ENCODE measurements at regions not wholly inside any gene's neighbourhood (a gene's known extent, or its start where the extent isn't known, plus 50 kb on each side); places are given as distances from the start of the nearest gene placed in this dataset.

GRCh38 chr2:21404827-21405625 lies 281.3 kb downstream of the TDRD15 start:
- Histone ChIP-seq H3K9ac (ENCODE audit: low read depth, low read length) (no peak overlapping the region), H3K36me3 (ENCODE audit: insufficient read depth, low read length) (no peaks in the 10 kb centered on the region), H3K4me1 (ENCODE audit: control insufficient read depth, insufficient read depth, low read length) (no peaks in the 10 kb centered on the region), H3K4me3 (ENCODE audit: low read length) (no peak overlapping the region), H3K27me3 (ENCODE audit: control insufficient read depth, insufficient read depth, low read length) (no peaks in the 10 kb centered on the region), H3K9me3 (replicated peaks; ENCODE audit: low read length) (no peaks in the 10 kb centered on the region), H3K4me2 (ENCODE audit: low read length) (no peak overlapping the region)

DNA sequence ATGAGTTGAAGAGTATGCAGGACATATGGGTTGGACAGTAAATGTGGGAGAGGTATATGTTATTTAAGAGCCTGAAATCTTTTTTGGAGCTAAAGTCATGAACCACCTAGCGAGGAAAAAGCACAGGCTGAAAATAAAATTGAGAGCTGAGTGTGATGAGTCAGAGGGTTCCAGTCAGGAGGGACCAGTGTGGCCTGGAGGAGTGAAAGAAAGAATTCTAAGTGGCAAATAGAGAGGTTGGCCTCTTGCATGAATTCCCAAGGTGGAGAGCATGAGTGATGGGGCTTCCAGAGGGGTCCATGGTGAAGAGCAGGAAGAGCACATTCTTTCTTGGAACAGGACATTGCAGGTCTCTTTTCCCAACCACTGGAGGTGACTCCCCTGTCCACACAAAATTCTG lies 282.6 kb downstream of the TDRD15 start:
- Histone ChIP-seq H3K36me3 (ENCODE audit: insufficient read depth, low read length) (no peaks in the 10 kb centered on the region), H3K9me3 (replicated peaks; ENCODE audit: low read length) (no peaks in the 10 kb centered on the region), H3K27me3 (ENCODE audit: control insufficient read depth, insufficient read depth, low read length) (no peaks in the 10 kb centered on the region), H3K9ac (ENCODE audit: low read depth, low read length) (no peak overlapping the region), H3K4me1 (ENCODE audit: control insufficient read depth, insufficient read depth, low read length) (no peaks in the 10 kb centered on the region), H3K4me3 (ENCODE audit: low read length) (no peak overlapping the region), H3K4me2 (ENCODE audit: low read length) (no peak overlapping the region)

- no peak overlapping the region for H3K4me3 ChIP-seq (ENCODE audit: low read length)
- no peak overlapping the region for H3K4me2 ChIP-seq (ENCODE audit: low read length)
- no peaks in the 10 kb centered on the region for H3K27me3 ChIP-seq (ENCODE audit: control insufficient read depth, insufficient read depth, low read length)
- no peak overlapping the region for H3K9ac ChIP-seq (ENCODE audit: low read depth, low read length)
- H3K36me3 ChIP-seq (ENCODE audit: insufficient read depth, low read length), result no peaks in the 10 kb centered on the region
- H3K9me3 ChIP-seq (replicated peaks; ENCODE audit: low read length), result no peaks in the 10 kb centered on the region
- H3K4me1 ChIP-seq (ENCODE audit: control insufficient read depth, insufficient read depth, low read length), result no peaks in the 10 kb centered on the region
Measured at GRCh38 chr2:21406911-21407310, 283.1 kb downstream of the TDRD15 start.

DNA sequence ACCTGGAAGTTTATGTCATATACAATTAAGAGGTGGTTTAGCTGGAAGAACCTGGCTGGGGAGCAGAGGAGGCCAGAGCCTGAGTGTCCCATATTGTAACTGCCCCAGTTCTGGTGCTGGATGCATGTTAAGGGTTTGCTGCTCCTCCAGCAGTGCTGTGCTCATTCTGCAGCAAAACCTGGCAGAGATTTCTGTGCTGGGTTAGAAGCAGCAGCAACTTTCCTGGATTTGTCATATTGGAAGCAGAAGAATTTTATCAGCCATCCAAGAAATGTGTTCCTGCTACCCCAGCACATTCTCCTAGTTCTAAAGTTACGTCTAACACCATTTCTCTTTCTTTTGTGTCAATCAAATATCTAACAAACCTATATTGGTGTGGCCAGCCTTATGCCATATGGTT lies 284.1 kb downstream of the TDRD15 start:
- no peaks in the 10 kb centered on the region for H3K4me1 ChIP-seq (ENCODE audit: control insufficient read depth, insufficient read depth, low read length)
- no peaks in the 10 kb centered on the region for H3K27me3 ChIP-seq (ENCODE audit: control insufficient read depth, insufficient read depth, low read length)
- H3K4me2 ChIP-seq (ENCODE audit: low read length), result no peak overlapping the region
- no peaks in the 10 kb centered on the region for H3K36me3 ChIP-seq (ENCODE audit: insufficient read depth, low read length)
- no peak overlapping the region for H3K4me3 ChIP-seq (ENCODE audit: low read length)
- H3K9ac ChIP-seq (ENCODE audit: low read depth, low read length), result no peak overlapping the region
- no peaks in the 10 kb centered on the region for H3K9me3 ChIP-seq (replicated peaks; ENCODE audit: low read length)

GRCh38 chr2:21411741-21412140 lies 288.0 kb downstream of the TDRD15 start:
- no peaks in the 10 kb centered on the region for H3K36me3 ChIP-seq (ENCODE audit: insufficient read depth, low read length)
- H3K9ac ChIP-seq (ENCODE audit: low read depth, low read length), result no peak overlapping the region
- H3K9me3 ChIP-seq (replicated peaks; ENCODE audit: low read length), result peaks cover 3% of the 10 kb centered on the region
- no peaks in the 10 kb centered on the region for H3K27me3 ChIP-seq (ENCODE audit: control insufficient read depth, insufficient read depth, low read length)
- no peak overlapping the region for H3K4me2 ChIP-seq (ENCODE audit: low read length)
- no peaks in the 10 kb centered on the region for H3K4me1 ChIP-seq (ENCODE audit: control insufficient read depth, insufficient read depth, low read length)
- no peak overlapping the region for H3K4me3 ChIP-seq (ENCODE audit: low read length)

GRCh38 chr2:21412944-21413443 lies 289.2 kb downstream of the TDRD15 start:
- Histone ChIP-seq H3K9ac (ENCODE audit: low read depth, low read length) (no peak overlapping the region), H3K9me3 (replicated peaks; ENCODE audit: low read length) (peaks cover 3% of the 10 kb centered on the region), H3K27me3 (ENCODE audit: control insufficient read depth, insufficient read depth, low read length) (no peaks in the 10 kb centered on the region), H3K36me3 (ENCODE audit: insufficient read depth, low read length) (no peaks in the 10 kb centered on the region), H3K4me1 (ENCODE audit: control insufficient read depth, insufficient read depth, low read length) (no peaks in the 10 kb centered on the region), H3K4me2 (ENCODE audit: low read length) (no peak overlapping the region), H3K4me3 (ENCODE audit: low read length) (no peak overlapping the region)

DNA sequence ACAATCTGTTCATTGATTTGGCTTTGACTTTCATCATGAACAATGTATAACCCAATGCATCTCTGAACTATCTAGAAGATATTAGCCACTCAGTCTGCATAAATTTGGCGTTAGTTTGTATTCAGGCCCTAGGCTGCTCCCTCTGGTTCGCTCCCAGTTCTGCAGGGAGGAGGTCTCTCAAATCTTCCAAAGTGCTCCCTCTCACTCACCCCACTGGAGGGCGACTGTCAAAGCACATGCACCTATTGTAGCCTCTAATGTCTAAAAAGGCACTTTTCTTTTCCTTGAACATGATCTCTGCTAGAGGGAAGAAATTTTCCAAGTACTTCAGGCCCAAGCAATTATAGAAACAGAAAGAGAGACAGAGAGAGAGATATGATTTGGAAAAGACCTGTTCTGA lies 291.5 kb downstream of the TDRD15 start:
- H3K9me3 ChIP-seq (replicated peaks; ENCODE audit: low read length), result peaks cover 3% of the 10 kb centered on the region
- no peak overlapping the region for H3K4me3 ChIP-seq (ENCODE audit: low read length)
- H3K36me3 ChIP-seq (ENCODE audit: insufficient read depth, low read length), result no peaks in the 10 kb centered on the region
- no peaks in the 10 kb centered on the region for H3K4me1 ChIP-seq (ENCODE audit: control insufficient read depth, insufficient read depth, low read length)
- no peak overlapping the region for H3K4me2 ChIP-seq (ENCODE audit: low read length)
- H3K9ac ChIP-seq (ENCODE audit: low read depth, low read length), result no peak overlapping the region
- H3K27me3 ChIP-seq (ENCODE audit: control insufficient read depth, insufficient read depth, low read length), result no peaks in the 10 kb centered on the region

GRCh38 chr2:21416226-21416625 lies 292.5 kb downstream of the TDRD15 start:
- Histone ChIP-seq H3K27me3 (ENCODE audit: control insufficient read depth, insufficient read depth, low read length) (no peaks in the 10 kb centered on the region), H3K4me2 (ENCODE audit: low read length) (no peak overlapping the region), H3K4me3 (ENCODE audit: low read length) (no peak overlapping the region), H3K9ac (ENCODE audit: low read depth, low read length) (no peak overlapping the region), H3K9me3 (replicated peaks; ENCODE audit: low read length) (peaks cover 3% of the 10 kb centered on the region), H3K36me3 (ENCODE audit: insufficient read depth, low read length) (no peaks in the 10 kb centered on the region), H3K4me1 (ENCODE audit: control insufficient read depth, insufficient read depth, low read length) (no peaks in the 10 kb centered on the region)

- Histone ChIP-seq H3K9me3 (replicated peaks; ENCODE audit: low read length) (peaks cover 3% of the 10 kb centered on the region), H3K9ac (ENCODE audit: low read depth, low read length) (no peak overlapping the region), H3K27me3 (ENCODE audit: control insufficient read depth, insufficient read depth, low read length) (no peaks in the 10 kb centered on the region), H3K4me2 (ENCODE audit: low read length) (no peak overlapping the region), H3K4me3 (ENCODE audit: low read length) (no peak overlapping the region), H3K36me3 (ENCODE audit: insufficient read depth, low read length) (no peaks in the 10 kb centered on the region), H3K4me1 (ENCODE audit: control insufficient read depth, insufficient read depth, low read length) (no peaks in the 10 kb centered on the region)
Measured at GRCh38 chr2:21418456-21418855, 294.7 kb downstream of the TDRD15 start.

DNA sequence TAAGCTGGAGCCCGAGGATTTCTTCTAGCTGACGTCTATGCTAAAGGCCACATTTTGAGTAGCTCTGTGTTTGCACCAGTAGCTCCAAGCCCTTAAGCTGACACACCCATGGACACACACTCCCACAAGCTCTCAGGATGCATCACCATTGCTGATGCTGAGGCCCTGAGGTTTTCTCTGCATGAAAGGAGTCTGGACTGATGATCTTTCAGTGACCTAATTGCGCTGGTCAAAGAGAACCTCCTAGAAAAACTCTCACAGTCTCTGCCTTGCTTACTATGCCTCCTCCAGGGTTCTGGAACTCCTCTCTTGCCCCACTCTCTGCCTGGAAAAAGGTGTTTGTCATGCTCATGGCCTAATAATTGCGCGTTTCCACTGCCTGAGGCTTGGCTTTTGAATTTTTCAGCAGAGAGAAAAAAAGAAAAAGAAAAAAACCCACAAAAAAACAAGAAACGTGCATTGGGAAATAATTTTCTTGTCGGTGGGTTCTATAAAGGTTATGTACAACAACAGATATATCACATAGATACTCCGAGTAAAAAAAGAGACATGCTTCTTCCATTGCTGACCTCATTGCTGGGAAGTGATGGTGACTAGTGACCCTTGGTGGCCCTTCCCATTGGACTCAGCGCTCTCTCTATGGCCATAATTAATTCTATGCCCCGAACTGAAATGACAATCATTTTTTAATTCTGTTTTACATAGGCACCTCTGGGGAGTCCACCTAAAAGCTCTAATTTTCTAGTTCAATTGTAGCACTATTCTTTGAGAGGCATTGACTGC lies 297.0 kb downstream of the TDRD15 start:
- Histone ChIP-seq H3K4me3 (ENCODE audit: low read length) (no peak overlapping the region), H3K9me3 (replicated peaks; ENCODE audit: low read length) (peaks cover 3% of the 10 kb centered on the region), H3K9ac (ENCODE audit: low read depth, low read length) (no peak overlapping the region), H3K36me3 (ENCODE audit: insufficient read depth, low read length) (no peaks in the 10 kb centered on the region), H3K4me2 (ENCODE audit: low read length) (no peak overlapping the region), H3K4me1 (ENCODE audit: control insufficient read depth, insufficient read depth, low read length) (no peaks in the 10 kb centered on the region), H3K27me3 (ENCODE audit: control insufficient read depth, insufficient read depth, low read length) (no peaks in the 10 kb centered on the region)

DNA sequence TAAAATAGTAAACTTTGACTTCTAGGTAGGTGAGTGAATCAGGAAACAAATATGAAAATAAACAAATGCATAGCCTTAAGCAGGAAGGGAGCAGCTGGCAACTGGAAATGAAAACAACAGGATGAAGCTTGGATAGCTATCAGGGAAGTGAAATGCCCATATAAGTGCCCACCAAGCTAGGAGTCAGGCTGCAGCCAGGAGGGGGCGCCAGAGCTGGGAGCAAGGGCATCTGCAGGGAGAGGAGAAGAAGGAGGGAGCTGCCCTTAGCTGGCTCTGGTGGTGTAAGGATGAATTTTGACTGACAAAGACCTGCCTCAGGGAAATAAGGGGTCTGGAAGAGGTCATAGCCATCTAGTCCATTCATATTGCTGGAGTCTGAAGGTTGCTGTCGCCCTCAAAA lies 298.3 kb downstream of the TDRD15 start:
- no peaks in the 10 kb centered on the region for H3K27me3 ChIP-seq (ENCODE audit: control insufficient read depth, insufficient read depth, low read length)
- H3K4me3 ChIP-seq (ENCODE audit: low read length), result no peak overlapping the region
- no peaks in the 10 kb centered on the region for H3K4me1 ChIP-seq (ENCODE audit: control insufficient read depth, insufficient read depth, low read length)
- no peaks in the 10 kb centered on the region for H3K36me3 ChIP-seq (ENCODE audit: insufficient read depth, low read length)
- no peak overlapping the region for H3K4me2 ChIP-seq (ENCODE audit: low read length)
- H3K9ac ChIP-seq (ENCODE audit: low read depth, low read length), result no peak overlapping the region
- no peaks in the 10 kb centered on the region for H3K9me3 ChIP-seq (replicated peaks; ENCODE audit: low read length)

All from skeletal muscle satellite cell (primary cell).